HepG2 (cell line): ENCODE measurements at regions not wholly inside any gene's neighbourhood (a gene's known extent, or its start where the extent isn't known, plus 50 kb on each side); places are given as distances from the start of the nearest gene placed in this dataset.

Source experiments
- ATAC-seq: fragments of 200-7000 bp; cut with Tn5 transposase; 3 replicates; pipeline ENCODE4 v1.9.1; 2020; ENCODE audit warnings: mild to moderate bottlenecking, moderate library complexity
- BruUV-seq: library from RNA; stranded (reverse); fragments of 400-500 nt; replicated peaks from 2 replicates; lab custom pipeline; 2021; lab: Mats Ljungman, UMichigan
- CTCF ChIA-PET: fragments of 300-600 bp; formaldehyde crosslinking; extraction: SDS; loops from one replicate; lab custom pipeline; 2021; ENCODE audit warnings: low total read pairs, inconsistent platforms, low intra/inter-chr PET ratio; lab: Yijun Ruan, JAX
- POLR2A ChIA-PET: fragments of 350-600 bp; sonication (Branson Sonifier 250); formaldehyde crosslinking; loops from one replicate; lab custom pipeline; 2020; ENCODE audit warnings: antibody characterized with exemption, inconsistent platforms; lab: Yijun Ruan, JAX
- DNase-seq: peaks from one replicate; pipeline ENCODE4 v3.0.0-alpha.2; 2015; ENCODE audit warnings: low spot score
- FAIRE-seq: peaks from 3 replicates; lab custom pipeline; 2011; peaks lifted over from hg19 to GRCh38; lab: Jason Lieb, UNC
- H2AFZ ChIP-seq: one replicate; pipeline ENCODE4 v1.6.1; 2011; ENCODE audit warnings: low read length, inconsistent platforms
- H3K27ac ChIP-seq: fragments of 300-600 bp; 3 replicates; pipeline ENCODE4 v1.8.0; 2011; ENCODE audit warnings: mixed run types, mild to moderate bottlenecking, mixed read lengths, low read length, inconsistent platforms; ENCODE audit not compliant: insufficient read depth; ENCODE audit errors: extremely low read length
- H3K27me3 ChIP-seq, 2 experiments: fragments of 200-600 bp in 1 of 2; 2 replicates in 1 of 2; 3 replicates in 1 of 2; pipeline versions ENCODE4 v1.6.0 to v1.8.0; 2011; ENCODE audit warnings: low read length in 2 of 2, mild to moderate bottlenecking in 2 of 2, moderate library complexity in 2 of 2, inconsistent platforms in 1 of 2; ENCODE audit not compliant: insufficient read depth in 2 of 2, control insufficient read depth in 1 of 2
- H3K36me3 ChIP-seq, 2 experiments: fragments of 200-600 bp in 1 of 2; replicated peaks in 1 of 2; 2 replicates in 1 of 2; 3 replicates in 1 of 2; pipeline versions ENCODE4 v1.5.1 to v1.8.0; 2011; ENCODE audit warnings: low read length in 2 of 2, inconsistent platforms in 1 of 2; ENCODE audit not compliant: insufficient read depth in 2 of 2, control insufficient read depth in 1 of 2
- H3K4me1 ChIP-seq: 2 replicates; pipeline ENCODE4 v1.5.1; 2012; ENCODE audit warnings: low read length, inconsistent platforms; ENCODE audit not compliant: insufficient read depth
- H3K4me2 ChIP-seq: 2 replicates; pipeline ENCODE4 v1.6.0; 2011; ENCODE audit warnings: low read depth, low read length, inconsistent platforms
- H3K4me3 ChIP-seq, 3 experiments: fragments of 200-600 bp in 1 of 3; sonication (generic), shearing (Covaris generic) in 1 of 3; replicated peaks in 1 of 3; 2 replicates each; pipeline ENCODE4 v1.5.1; 2011 to 2016; ENCODE audit warnings: low read length in 3 of 3, inconsistent platforms in 2 of 3, low read depth in 2 of 3, mild to moderate bottlenecking in 2 of 3, control low read depth in 1 of 3, mixed read lengths in 1 of 3; ENCODE audit not compliant: insufficient read depth in 1 of 3
- H3K79me2 ChIP-seq: one replicate; pipeline ENCODE4 v1.6.1; 2011; ENCODE audit warnings: low read length, inconsistent platforms; ENCODE audit not compliant: insufficient read depth
- H3K9ac ChIP-seq: 2 replicates; pipeline ENCODE4 v1.6.0; 2011; ENCODE audit warnings: mild to moderate bottlenecking, low read depth, low read length, inconsistent platforms; ENCODE audit not compliant: insufficient read depth
- H3K9me3 ChIP-seq: 2 replicates; pipeline ENCODE4 v1.5.1; 2012; ENCODE audit warnings: mild to moderate bottlenecking, low read length
- H4K20me1 ChIP-seq: 2 replicates; pipeline ENCODE4 v1.6.0; 2011; ENCODE audit warnings: inconsistent platforms, mild to moderate bottlenecking, low read length, moderate library complexity; ENCODE audit not compliant: insufficient read depth
- ADNP ChIP-seq: sonication (generic); formaldehyde crosslinking; IDR thresholded peaks from 2 replicates; pipeline ENCODE4 v1.4.0; 2020; ENCODE audit warnings: missing genetic modification reagents
- DDIT3 ChIP-seq: sonication (generic); formaldehyde crosslinking; IDR thresholded peaks from 2 replicates; pipeline ENCODE4 v1.4.0; 2020; ENCODE audit warnings: mild to moderate bottlenecking, missing genetic modification reagents
- HNF4G ChIP-seq, 2 experiments: sonication (generic) in 1 of 2; formaldehyde crosslinking in 1 of 2; IDR thresholded peaks; 2 replicates each; pipeline versions ENCODE4 v1.4.0 to v1.6.1; 2011 to 2020; ENCODE audit warnings: borderline replicate concordance in 2 of 2, low read depth in 2 of 2, mild to moderate bottlenecking in 2 of 2, low read length in 1 of 2, missing genetic modification reagents in 1 of 2, moderate library complexity in 1 of 2
- NFKBIZ ChIP-seq: IDR thresholded peaks from 2 replicates; pipeline ENCODE4 v1.6.1; 2018; ENCODE audit warnings: missing genetic modification reagents, missing compliant biosample characterization
- SETDB1 ChIP-seq: sonication (generic); formaldehyde crosslinking; IDR thresholded peaks from 2 replicates; pipeline ENCODE4 v1.5.1; 2020; ENCODE audit warnings: missing genetic modification reagents, mild to moderate bottlenecking, borderline replicate concordance
- SMAD9 ChIP-seq: sonication (generic); formaldehyde crosslinking; IDR thresholded peaks from 2 replicates; pipeline ENCODE4 v1.5.1; 2020; ENCODE audit warnings: mild to moderate bottlenecking, missing genetic modification reagents
- SMYD3 ChIP-seq: sonication (generic); formaldehyde crosslinking; IDR thresholded peaks from 2 replicates; pipeline ENCODE4 v1.8.1; 2023; ENCODE audit warnings: mild to moderate bottlenecking, missing genetic modification reagents
- TBX2 ChIP-seq: sonication (generic); formaldehyde crosslinking; IDR thresholded peaks from 2 replicates; pipeline ENCODE4 v1.5.0; 2020; ENCODE audit warnings: missing genetic modification reagents, mild to moderate bottlenecking, borderline replicate concordance
- THAP11 ChIP-seq: IDR thresholded peaks from 2 replicates; pipeline ENCODE4 v1.6.1; 2016; ENCODE audit warnings: missing biosample characterization, missing genetic modification reagents
- ZC3H4 ChIP-seq: sonication (generic); formaldehyde crosslinking; IDR thresholded peaks from 2 replicates; pipeline ENCODE4 v1.4.0; 2020; ENCODE audit warnings: missing genetic modification reagents, borderline replicate concordance
- ZMYM3 ChIP-seq: sonication (generic); formaldehyde crosslinking; IDR thresholded peaks from 2 replicates; pipeline ENCODE4 v1.5.1; 2020; ENCODE audit warnings: mild to moderate bottlenecking, missing genetic modification reagents
- ZNF224 ChIP-seq: sonication (generic); formaldehyde crosslinking; IDR thresholded peaks from 2 replicates; pipeline ENCODE4 v1.5.0; 2020; ENCODE audit warnings: mild to moderate bottlenecking, missing genetic modification reagents
- ZNF317 ChIP-seq: sonication (generic); formaldehyde crosslinking; IDR thresholded peaks from 2 replicates; pipeline ENCODE4 v1.5.0; 2020; ENCODE audit warnings: mild to moderate bottlenecking, missing genetic modification reagents
- ZNF33A ChIP-seq: sonication (generic); formaldehyde crosslinking; IDR thresholded peaks from 2 replicates; pipeline ENCODE4 v1.5.1; 2020; ENCODE audit warnings: missing genetic modification reagents, mild to moderate bottlenecking, moderate library complexity, borderline replicate concordance
- ZNF546 ChIP-seq: sonication (generic); formaldehyde crosslinking; conservative IDR thresholded peaks from 2 replicates; pipeline ENCODE4 v1.8.1; 2023; ENCODE audit warnings: mild to moderate bottlenecking, missing genetic modification reagents
- ZNF703 ChIP-seq: sonication (generic); formaldehyde crosslinking; IDR thresholded peaks from 2 replicates; pipeline ENCODE4 v1.5.1; 2020; ENCODE audit warnings: missing genetic modification reagents, mild to moderate bottlenecking, moderate library complexity, borderline replicate concordance
- ZNF747 ChIP-seq: sonication (generic); formaldehyde crosslinking; IDR thresholded peaks from 2 replicates; pipeline ENCODE4 v1.8.1; 2023; ENCODE audit warnings: missing genetic modification reagents, mild to moderate bottlenecking, borderline replicate concordance
- ZNF776 ChIP-seq: sonication (generic); formaldehyde crosslinking; IDR thresholded peaks from 2 replicates; pipeline ENCODE4 v1.4.0; 2020; ENCODE audit warnings: mild to moderate bottlenecking, missing genetic modification reagents
- WGBS: methylation state at CpG from one replicate; pipeline ENCODE4 v1.1.6; 2017; ENCODE audit warnings: low lambda C conversion rate; 5-methylcytosine and 5-hydroxymethylcytosine counted together
- in situ Hi-C: cut with HindIII; loops from 2 replicates; pipeline ENCODE4 v1.10.0; 2017; ENCODE audit warnings: low pct_unique_long_range_greater_than_20kb; ENCODE audit not compliant: extremely low pct_ligation_motif_present
- intact Hi-C: fragments of 100-400 bp; cut with micrococcal nuclease; formaldehyde crosslinking; loops from one replicate; pipeline ENCODE4 v1.10.0; 2022; ENCODE audit not compliant: unreplicated experiment
- TF ChIP-seq, protein P1 (sequence below): sonication (generic); formaldehyde crosslinking; IDR thresholded peaks from 2 replicates; pipeline ENCODE4 v1.5.1; 2020; ENCODE audit warnings: missing genetic modification reagents, mild to moderate bottlenecking, borderline replicate concordance
- TF ChIP-seq, protein P2 (sequence below): IDR thresholded peaks from 2 replicates; pipeline ENCODE4 v1.6.1; 2016; ENCODE audit warnings: missing compliant biosample characterization, missing genetic modification reagents, borderline replicate concordance

DNA sequence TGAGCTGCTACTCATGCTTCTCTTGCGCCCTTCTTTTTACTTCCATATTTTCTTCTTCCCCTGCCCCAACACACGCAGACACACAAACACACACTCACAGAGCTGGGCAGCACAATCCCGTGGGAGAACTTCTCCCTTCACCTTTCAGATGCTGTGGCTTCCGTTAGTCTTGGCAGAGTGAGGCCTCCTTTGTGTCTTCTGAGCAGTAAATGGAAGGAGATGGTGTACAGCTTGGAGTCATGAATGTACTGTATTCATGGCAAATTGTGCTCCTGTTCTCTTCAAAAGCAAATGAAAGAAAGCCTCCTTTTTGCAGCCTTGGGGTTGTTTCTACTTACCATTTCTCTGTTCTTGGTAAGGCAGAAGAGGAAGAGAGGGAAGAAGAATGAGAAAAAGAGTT, 456.6 kb upstream of the TLE4 start:
- CTCF ChIA-PET = no interaction called here
- no peak for FAIRE-seq
- Histone ChIP-seq H3K9ac (no peak overlapping the region), H3K27ac (no peak overlapping the region), H3K27me3 (no peaks in the 10 kb centered on the region), H3K4me3 (no peak overlapping the region), H4K20me1 (no peaks in the 10 kb centered on the region), H2AFZ (no peak overlapping the region), H3K9me3 (no peaks in the 10 kb centered on the region), H3K36me3 (no peaks in the 10 kb centered on the region), H3K4me1 (no peaks in the 10 kb centered on the region), H3K79me2 (no peaks in the 10 kb centered on the region), H3K4me2 (no peak overlapping the region)
- DNase-seq = no peak
- no peak for ATAC-seq
- POLR2A ChIA-PET = no interaction called here
- WGBS = 1% methylated on average over 4 of the region's 4 CpGs
- intact Hi-C loops (no loop called here), in situ Hi-C loops (no loop called here)
- no TSS peak for BruUV-seq
- TF ChIP-seq ZMYM3 (CRISPR knock-in tag) (no peak), ZNF703 (CRISPR knock-in tag) (no peak), DDIT3 (CRISPR knock-in tag) (no peak), ZNF224 (no peak), THAP11 (CRISPR knock-in tag) (no peak), ZNF33A (CRISPR knock-in tag) (no peak), ADNP (CRISPR knock-in tag) (no peak), ZNF776 (CRISPR knock-in tag) (no peak), SMAD9 (no peak), ZC3H4 (CRISPR knock-in tag) (no peak), NFKBIZ (CRISPR knock-in tag) (no peak), ZNF317 (CRISPR knock-in tag) (no peak), ZNF546 (no peak), ZNF747 (no peak), SETDB1 (CRISPR knock-in tag) (no peak), HNF4G (IDR thresholded peaks at IDR 0.05; ENCODE audit: borderline replicate concordance, low read depth, low read length) (no peak), HNF4G (CRISPR knock-in tag; IDR thresholded peaks at IDR 0.05; ENCODE audit: borderline replicate concordance, low read depth) (no peak), TBX2 (CRISPR knock-in tag) (no peak), SMYD3 (CRISPR knock-in tag) (no peak)
- TF ChIP-seq, protein P1, sequence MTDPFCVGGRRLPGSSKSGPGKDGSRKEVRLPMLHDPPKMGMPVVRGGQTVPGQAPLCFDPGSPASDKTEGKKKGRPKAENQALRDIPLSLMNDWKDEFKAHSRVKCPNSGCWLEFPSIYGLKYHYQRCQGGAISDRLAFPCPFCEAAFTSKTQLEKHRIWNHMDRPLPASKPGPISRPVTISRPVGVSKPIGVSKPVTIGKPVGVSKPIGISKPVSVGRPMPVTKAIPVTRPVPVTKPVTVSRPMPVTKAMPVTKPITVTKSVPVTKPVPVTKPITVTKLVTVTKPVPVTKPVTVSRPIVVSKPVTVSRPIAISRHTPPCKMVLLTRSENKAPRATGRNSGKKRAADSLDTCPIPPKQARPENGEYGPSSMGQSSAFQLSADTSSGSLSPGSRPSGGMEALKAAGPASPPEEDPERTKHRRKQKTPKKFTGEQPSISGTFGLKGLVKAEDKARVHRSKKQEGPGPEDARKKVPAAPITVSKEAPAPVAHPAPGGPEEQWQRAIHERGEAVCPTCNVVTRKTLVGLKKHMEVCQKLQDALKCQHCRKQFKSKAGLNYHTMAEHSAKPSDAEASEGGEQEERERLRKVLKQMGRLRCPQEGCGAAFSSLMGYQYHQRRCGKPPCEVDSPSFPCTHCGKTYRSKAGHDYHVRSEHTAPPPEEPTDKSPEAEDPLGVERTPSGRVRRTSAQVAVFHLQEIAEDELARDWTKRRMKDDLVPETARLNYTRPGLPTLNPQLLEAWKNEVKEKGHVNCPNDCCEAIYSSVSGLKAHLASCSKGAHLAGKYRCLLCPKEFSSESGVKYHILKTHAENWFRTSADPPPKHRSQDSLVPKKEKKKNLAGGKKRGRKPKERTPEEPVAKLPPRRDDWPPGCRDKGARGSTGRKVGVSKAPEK (CRISPR knock-in tag) = no peak
- TF ChIP-seq, protein P2, sequence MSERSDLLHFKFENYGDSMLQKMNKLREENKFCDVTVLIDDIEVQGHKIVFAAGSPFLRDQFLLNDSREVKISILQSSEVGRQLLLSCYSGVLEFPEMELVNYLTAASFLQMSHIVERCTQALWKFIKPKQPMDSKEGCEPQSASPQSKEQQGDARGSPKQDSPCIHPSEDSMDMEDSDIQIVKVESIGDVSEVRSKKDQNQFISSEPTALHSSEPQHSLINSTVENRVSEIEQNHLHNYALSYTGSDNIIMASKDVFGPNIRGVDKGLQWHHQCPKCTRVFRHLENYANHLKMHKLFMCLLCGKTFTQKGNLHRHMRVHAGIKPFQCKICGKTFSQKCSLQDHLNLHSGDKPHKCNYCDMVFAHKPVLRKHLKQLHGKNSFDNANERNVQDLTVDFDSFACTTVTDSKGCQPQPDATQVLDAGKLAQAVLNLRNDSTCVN (CRISPR knock-in tag) = no peak
